KMS-11 (cell line): ENCODE measurements at regions not wholly inside any gene's neighbourhood (a gene's known extent, or its start where the extent isn't known, plus 50 kb on each side); places are given as distances from the start of the nearest gene placed in this dataset.
A peak's percentile ranks its signal among the peaks of the same experiment; 100 is the strongest.

Source experiments
- H2AFZ ChIP-seq: fragments of 200-600 bp; sonication (generic); 2 replicates; pipeline ENCODE4 v1.6.1; 2016; ENCODE audit warnings: antibody characterized with exemption, mixed run types, low read depth
- H3K27ac ChIP-seq: fragments of 200-600 bp; sonication (generic); 2 replicates; pipeline ENCODE4 v1.6.1; 2016; ENCODE audit warnings: mild to moderate bottlenecking, mixed run types
- H3K27me3 ChIP-seq: fragments of 200-600 bp; sonication (generic); 2 replicates; pipeline ENCODE4 v1.6.1; 2017; ENCODE audit warnings: mild to moderate bottlenecking, low read depth, mixed run types, moderate library complexity; ENCODE audit not compliant: insufficient read depth
- H3K36me3 ChIP-seq: fragments of 200-600 bp; sonication (generic); 2 replicates; pipeline ENCODE4 v1.6.1; 2017; ENCODE audit warnings: mild to moderate bottlenecking, mixed run types; ENCODE audit not compliant: insufficient read depth
- H3K4me1 ChIP-seq: fragments of 200-600 bp; sonication (generic); 2 replicates; pipeline ENCODE4 v1.6.1; 2016; ENCODE audit warnings: mild to moderate bottlenecking, low read depth, mixed run types; ENCODE audit not compliant: poor library complexity, severe bottlenecking
- H3K4me2 ChIP-seq: fragments of 200-600 bp; sonication (generic); 2 replicates; pipeline ENCODE4 v1.7.0; 2016; ENCODE audit warnings: mild to moderate bottlenecking, mixed run types
- H3K4me3 ChIP-seq: fragments of 200-600 bp; sonication (generic); IDR thresholded peaks from 2 replicates; pipeline ENCODE4 v1.6.1; 2017; ENCODE audit warnings: low read depth, low read length, mixed read lengths; ENCODE audit not compliant: insufficient read depth
- H3K79me2 ChIP-seq: fragments of 200-600 bp; sonication (generic); 2 replicates; pipeline ENCODE4 v1.6.1; 2016; ENCODE audit warnings: low read depth, mixed run types; ENCODE audit not compliant: insufficient read depth
- H3K9ac ChIP-seq: fragments of 200-600 bp; sonication (generic); 2 replicates; pipeline ENCODE4 v1.6.1; 2016; ENCODE audit warnings: mild to moderate bottlenecking, mixed run types
- H4K20me1 ChIP-seq: fragments of 200-600 bp; sonication (generic); 2 replicates; pipeline ENCODE4 v1.6.1; 2016; ENCODE audit warnings: mild to moderate bottlenecking, mixed run types; ENCODE audit not compliant: insufficient read depth
- TF ChIP-seq, protein P1 (sequence below): fragments of 200-600 bp; sonication (generic); conservative IDR thresholded peaks from 2 replicates; pipeline ENCODE4 v1.6.1; 2017; ENCODE audit warnings: low read depth, mild to moderate bottlenecking, antibody characterized with exemption, low read length, moderate library complexity, mixed read lengths

DNA sequence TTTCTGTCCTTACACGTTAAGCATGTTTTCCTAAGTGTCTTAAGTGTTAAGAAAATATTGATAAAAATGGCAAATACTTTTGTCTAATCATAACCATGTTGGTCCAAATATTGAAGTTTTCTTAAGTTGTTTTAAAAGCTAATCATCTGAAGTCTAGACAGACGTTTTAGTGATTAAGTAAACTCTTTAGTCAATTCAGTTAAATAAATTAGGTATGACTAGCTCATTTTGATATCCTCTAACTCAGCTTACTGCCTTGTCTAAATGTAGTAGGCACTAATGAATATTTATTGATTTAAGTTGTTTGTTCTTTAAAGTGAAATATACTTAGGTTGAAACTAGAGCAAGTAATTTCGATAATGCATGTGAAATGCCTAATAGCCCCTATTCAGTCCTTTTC, 471.8 kb upstream of the CHST9 start:
- Histone ChIP-seq H3K4me2 (no peak overlapping the region), H3K36me3 (no peaks in the 10 kb centered on the region), H2AFZ (no peak overlapping the region), H3K27ac (no peak overlapping the region), H3K4me1 (peaks cover 15% of the 10 kb centered on the region), H3K79me2 (no peaks in the 10 kb centered on the region), H4K20me1 (no peaks in the 10 kb centered on the region), H3K9ac (no peak overlapping the region), H3K27me3 (no peaks in the 10 kb centered on the region), H3K4me3 (no peak overlapping the region)
- TF ChIP-seq, protein P1, sequence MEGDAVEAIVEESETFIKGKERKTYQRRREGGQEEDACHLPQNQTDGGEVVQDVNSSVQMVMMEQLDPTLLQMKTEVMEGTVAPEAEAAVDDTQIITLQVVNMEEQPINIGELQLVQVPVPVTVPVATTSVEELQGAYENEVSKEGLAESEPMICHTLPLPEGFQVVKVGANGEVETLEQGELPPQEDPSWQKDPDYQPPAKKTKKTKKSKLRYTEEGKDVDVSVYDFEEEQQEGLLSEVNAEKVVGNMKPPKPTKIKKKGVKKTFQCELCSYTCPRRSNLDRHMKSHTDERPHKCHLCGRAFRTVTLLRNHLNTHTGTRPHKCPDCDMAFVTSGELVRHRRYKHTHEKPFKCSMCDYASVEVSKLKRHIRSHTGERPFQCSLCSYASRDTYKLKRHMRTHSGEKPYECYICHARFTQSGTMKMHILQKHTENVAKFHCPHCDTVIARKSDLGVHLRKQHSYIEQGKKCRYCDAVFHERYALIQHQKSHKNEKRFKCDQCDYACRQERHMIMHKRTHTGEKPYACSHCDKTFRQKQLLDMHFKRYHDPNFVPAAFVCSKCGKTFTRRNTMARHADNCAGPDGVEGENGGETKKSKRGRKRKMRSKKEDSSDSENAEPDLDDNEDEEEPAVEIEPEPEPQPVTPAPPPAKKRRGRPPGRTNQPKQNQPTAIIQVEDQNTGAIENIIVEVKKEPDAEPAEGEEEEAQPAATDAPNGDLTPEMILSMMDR: no peak

DNA sequence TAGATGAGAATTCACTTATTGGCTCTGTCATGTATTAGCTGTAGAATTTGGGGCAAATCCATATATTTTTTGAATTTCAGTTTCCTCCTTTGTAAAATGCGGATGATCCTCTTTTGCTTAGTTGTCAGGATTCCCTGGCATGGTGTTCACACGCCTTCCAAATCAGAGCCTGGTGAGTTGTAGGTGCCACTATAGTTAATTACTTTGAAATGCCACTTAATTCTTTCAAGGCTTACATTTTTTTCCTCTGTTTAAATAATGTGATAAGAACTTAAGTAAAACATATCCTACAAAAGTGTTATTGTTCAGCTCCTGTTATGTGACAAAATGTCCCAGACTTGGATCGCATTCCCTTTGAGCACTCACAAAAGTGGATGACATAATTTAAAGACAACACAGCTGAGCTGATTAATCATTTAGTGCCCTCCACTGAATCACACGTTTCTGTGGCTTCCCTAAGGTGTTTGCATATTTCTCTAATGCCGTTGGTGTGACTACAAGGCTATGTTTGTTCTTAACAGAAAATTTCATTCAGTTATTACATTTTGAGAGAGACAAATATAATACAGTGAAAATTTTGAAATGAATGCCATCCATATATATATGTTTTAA, 471.2 kb upstream of the CHST9 start:
- Histone ChIP-seq H3K4me1 (peaks cover 18% of the 10 kb centered on the region), H3K4me3 (no peak overlapping the region), H3K79me2 (no peaks in the 10 kb centered on the region), H3K9ac (no peak overlapping the region), H3K27ac (no peak overlapping the region), H3K27me3 (no peaks in the 10 kb centered on the region), H3K36me3 (no peaks in the 10 kb centered on the region), H2AFZ (no peak overlapping the region), H3K4me2 (no peak overlapping the region), H4K20me1 (no peaks in the 10 kb centered on the region)
- TF ChIP-seq, protein P1: no peak

DNA sequence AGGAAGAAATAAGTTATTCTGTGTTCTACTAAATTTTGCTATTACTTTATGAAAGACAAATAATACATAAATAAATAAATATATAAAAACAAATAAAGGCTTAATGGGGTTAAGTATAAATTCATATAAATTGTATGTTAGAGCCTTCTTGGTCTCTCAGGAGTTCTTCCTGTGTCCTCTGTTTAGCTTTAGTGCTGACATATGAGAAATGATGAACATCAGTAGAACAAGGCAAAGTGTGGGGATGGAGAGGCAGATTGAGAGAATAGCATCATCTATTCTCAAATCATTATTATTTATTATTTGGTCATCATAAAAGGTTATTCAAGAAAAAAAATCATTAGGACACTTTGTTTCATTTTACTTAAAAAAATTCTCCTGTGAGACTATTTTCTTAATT, 468.1 kb upstream of the CHST9 start:
- H3K27ac ChIP-seq: no peak overlapping the region; the same call in 1 of the 2 replicates
- no peak overlapping the region for H3K4me2 ChIP-seq
- no peaks in the 10 kb centered on the region for H3K79me2 ChIP-seq
- peaks cover 18% of the 10 kb centered on the region for H3K4me1 ChIP-seq
- no peaks in the 10 kb centered on the region for H3K27me3 ChIP-seq
- no peaks in the 10 kb centered on the region for H3K36me3 ChIP-seq
- TF ChIP-seq, protein P1: no peak
- H3K4me3 ChIP-seq: no peak overlapping the region
- no peak overlapping the region for H3K9ac ChIP-seq
- H4K20me1 ChIP-seq: no peaks in the 10 kb centered on the region
- H2AFZ ChIP-seq: no peak overlapping the region

DNA sequence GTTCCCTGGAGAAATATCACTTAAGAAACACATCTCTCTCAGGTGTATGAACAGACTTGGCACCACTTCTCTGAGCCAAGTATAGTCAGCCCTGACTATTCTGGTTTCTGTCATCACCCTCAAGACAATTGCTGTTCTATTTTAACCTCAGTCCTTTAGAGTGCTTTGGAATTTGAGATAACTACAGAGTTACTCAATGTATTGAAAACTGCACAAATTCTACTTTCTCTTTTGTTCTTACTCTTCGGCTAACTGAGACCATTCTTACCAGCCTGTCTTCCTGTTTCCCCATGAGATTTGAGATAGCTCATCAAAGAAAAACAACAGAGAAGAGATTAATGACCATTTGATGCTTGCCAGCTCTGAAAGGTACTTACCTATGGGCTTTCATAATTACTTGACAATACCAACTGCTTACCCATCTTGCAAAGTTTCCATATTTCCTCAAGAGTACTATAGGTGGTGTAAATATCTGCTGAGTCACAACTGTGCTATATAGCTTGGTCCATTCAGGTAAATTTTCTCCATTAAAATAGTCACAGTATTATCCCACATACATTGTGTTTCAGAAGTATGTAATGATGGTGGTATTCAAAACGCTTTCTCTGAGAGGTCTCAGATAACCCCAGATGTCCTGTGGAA, 467.5 kb upstream of the CHST9 start:
- Histone ChIP-seq H4K20me1 (no peaks in the 10 kb centered on the region), H3K9ac (peak overlapping the region; percentile 17; the same call in 1 of the 2 replicates), H3K27ac (peak overlapping the region; percentile 36), H3K4me2 (peak overlapping the region; percentile 52), H3K4me1 (peaks cover 18% of the 10 kb centered on the region), H3K27me3 (no peaks in the 10 kb centered on the region), H3K79me2 (no peaks in the 10 kb centered on the region), H3K4me3 (no peak overlapping the region), H2AFZ (peak overlapping the region; percentile 73), H3K36me3 (no peaks in the 10 kb centered on the region)
- TF ChIP-seq, protein P1: no peak
